HCT116 (cell line): ENCODE measurements at regions not wholly inside any gene's neighbourhood (a gene's known extent, or its start where the extent isn't known, plus 50 kb on each side); places are given as distances from the start of the nearest gene placed in this dataset.

Experiments used
- ELF1 ChIP-seq: IDR thresholded peaks from 2 replicates; pipeline ENCODE4 v1.6.1; 2012; ENCODE audit warnings: low read depth, borderline replicate concordance
- JUND ChIP-seq: IDR thresholded peaks from 2 replicates; pipeline ENCODE4 v1.6.1; 2012
- POLR2A ChIP-seq: IDR thresholded peaks from 2 replicates; pipeline ENCODE4 v1.7.0; 2011; ENCODE audit warnings: borderline replicate concordance; ENCODE audit not compliant: insufficient read depth, insufficient read length; ENCODE audit errors: extremely low read depth
- TF ChIP-seq, protein P1 (sequence below), 3 experiments: fragments of 200-600 bp in 1 of 3; sonication (generic) in 1 of 3; IDR thresholded peaks in 2 of 3; conservative IDR thresholded peaks in 1 of 3; 2 replicates each; pipeline ENCODE4 v1.5.1; 2012 to 2017; ENCODE audit warnings: low read depth in 2 of 3, low read length in 2 of 3, antibody characterized with exemption in 1 of 3, borderline replicate concordance in 1 of 3, control low read depth in 1 of 3, mild to moderate bottlenecking in 1 of 3, mixed read lengths in 1 of 3, mixed run types in 1 of 3, moderate library complexity in 1 of 3; ENCODE audit not compliant: insufficient read depth in 1 of 3

GRCh38 chr3:82179291-82179690, 417.8 kb upstream of the GBE1 start:
- TF ChIP-seq JUND (no peak), POLR2A (no peak), ELF1 (no peak)
- TF ChIP-seq, protein P1, sequence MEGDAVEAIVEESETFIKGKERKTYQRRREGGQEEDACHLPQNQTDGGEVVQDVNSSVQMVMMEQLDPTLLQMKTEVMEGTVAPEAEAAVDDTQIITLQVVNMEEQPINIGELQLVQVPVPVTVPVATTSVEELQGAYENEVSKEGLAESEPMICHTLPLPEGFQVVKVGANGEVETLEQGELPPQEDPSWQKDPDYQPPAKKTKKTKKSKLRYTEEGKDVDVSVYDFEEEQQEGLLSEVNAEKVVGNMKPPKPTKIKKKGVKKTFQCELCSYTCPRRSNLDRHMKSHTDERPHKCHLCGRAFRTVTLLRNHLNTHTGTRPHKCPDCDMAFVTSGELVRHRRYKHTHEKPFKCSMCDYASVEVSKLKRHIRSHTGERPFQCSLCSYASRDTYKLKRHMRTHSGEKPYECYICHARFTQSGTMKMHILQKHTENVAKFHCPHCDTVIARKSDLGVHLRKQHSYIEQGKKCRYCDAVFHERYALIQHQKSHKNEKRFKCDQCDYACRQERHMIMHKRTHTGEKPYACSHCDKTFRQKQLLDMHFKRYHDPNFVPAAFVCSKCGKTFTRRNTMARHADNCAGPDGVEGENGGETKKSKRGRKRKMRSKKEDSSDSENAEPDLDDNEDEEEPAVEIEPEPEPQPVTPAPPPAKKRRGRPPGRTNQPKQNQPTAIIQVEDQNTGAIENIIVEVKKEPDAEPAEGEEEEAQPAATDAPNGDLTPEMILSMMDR (IDR thresholded peaks at IDR 0.05 in 2 of 3, conservative IDR thresholded peaks at IDR 0.05 in 1 of 3; ENCODE audit: borderline replicate concordance in 1 of 3, insufficient read depth in 1 of 3, low read depth in 2 of 3, low read length in 2 of 3) = no peak
